ENCODE measurements at regions not wholly inside any gene's neighbourhood (a gene's known extent, or its start where the extent isn't known, plus 50 kb on each side); places are given as distances from the start of the nearest gene placed in this dataset.
A peak's percentile ranks its signal among the peaks of the same experiment; 100 is the strongest.

- no peak for DNase-seq
Observed at GRCh38 chr12:93180566-93180965, 197.2 kb upstream of the NUDT4 start.

GRCh38 chr12:93181409-93181965 lies 196.2 kb upstream of the NUDT4 start:
- no peak for DNase-seq

GRCh38 chr12:93183940-93184671 lies 193.6 kb upstream of the NUDT4 start:
- no peak for DNase-seq

- peak; percentile 2 for DNase-seq
Observed at GRCh38 chr12:93184672-93185368, 192.9 kb upstream of the NUDT4 start.

- no peak for DNase-seq
Observed at GRCh38 chr12:93185369-93185741, 192.4 kb upstream of the NUDT4 start.

GRCh38 chr12:93186131-93186530 lies 191.6 kb upstream of the NUDT4 start:
- DNase-seq: peak; percentile 4

- DNase-seq: no peak
Observed at GRCh38 chr12:93186621-93187020, 191.1 kb upstream of the NUDT4 start.

GRCh38 chr12:93191423-93191822 lies 186.3 kb upstream of the NUDT4 start:
- no peak for DNase-seq

- DNase-seq: no peak
Observed at GRCh38 chr12:93191956-93192355, 185.8 kb upstream of the NUDT4 start.

- DNase-seq: no peak
Observed at GRCh38 chr12:93192878-93193277, 184.8 kb upstream of the NUDT4 start.

- DNase-seq: no peak
Observed at GRCh38 chr12:93195511-93195910, 182.2 kb upstream of the NUDT4 start.

- DNase-seq: no peak
Observed at GRCh38 chr12:93197067-93197593, 180.6 kb upstream of the NUDT4 start.

- DNase-seq: no peak
Observed at GRCh38 chr12:93198086-93198485, 179.6 kb upstream of the NUDT4 start.

GRCh38 chr12:93199831-93200236 lies 177.9 kb upstream of the NUDT4 start:
- no peak for DNase-seq

GRCh38 chr12:93200291-93200917 lies 177.3 kb upstream of the NUDT4 start:
- no peak for DNase-seq

- no peak for DNase-seq
Observed at GRCh38 chr12:93201990-93202389, 175.7 kb upstream of the NUDT4 start.

- no peak for DNase-seq
Observed at GRCh38 chr12:93202688-93203087, 175.0 kb upstream of the NUDT4 start.

- no peak for DNase-seq
Observed at GRCh38 chr12:93203361-93203760, 174.4 kb upstream of the NUDT4 start.

- no peak for DNase-seq
Observed at GRCh38 chr12:93204896-93205295, 172.8 kb upstream of the NUDT4 start.

- no peak for DNase-seq
Observed at GRCh38 chr12:93205361-93205760, 172.4 kb upstream of the NUDT4 start.

GRCh38 chr12:93208011-93208410 lies 169.7 kb upstream of the NUDT4 start:
- no peak for DNase-seq

- DNase-seq: no peak
Observed at GRCh38 chr12:93214523-93215289, 163.0 kb upstream of the NUDT4 start.

- DNase-seq: no peak
Observed at GRCh38 chr12:93215290-93215678, 162.4 kb upstream of the NUDT4 start.
